ENCODE measurements at regions not wholly inside any gene's neighbourhood (a gene's known extent, or its start where the extent isn't known, plus 50 kb on each side); places are given as distances from the start of the nearest gene placed in this dataset.
A peak's percentile ranks its signal among the peaks of the same experiment; 100 is the strongest.

- Histone ChIP-seq H3K36me3 (ENCODE audit: control insufficient read depth in 3 of 3, insufficient read depth in 2 of 3, low read depth in 1 of 3, low read length in 3 of 3) (no peaks in the 10 kb centered on the region), H3K4me3 (ENCODE audit: low read depth in 1 of 3, low read length in 3 of 3) (no peak overlapping the region), H3K27ac (ENCODE audit: low read depth in 1 of 3, low read length in 2 of 3) (no peak overlapping the region), H3K4me1 (ENCODE audit: control insufficient read depth in 3 of 3, insufficient read depth in 2 of 3, low read depth in 1 of 3, low read length in 2 of 3) (no peaks in the 10 kb centered on the region), H3K9me3 (ENCODE audit: control insufficient read depth in 2 of 2, insufficient read depth in 1 of 2, low read depth in 1 of 2, low read length in 1 of 2) (no peaks in the 10 kb centered on the region), H3K27me3 (ENCODE audit: control insufficient read depth in 3 of 3, insufficient read depth in 3 of 3, low read length in 3 of 3) (no peaks in the 10 kb centered on the region)
- FAIRE-seq (no peak), DNase-seq (no peak)
- 74 to 82% (median 76%) methylated on average over 2 of the region's 2 CpGs for WGBS, 3 donors
Observed at GRCh38 chr3:27535809-27536392, 51.7 kb upstream of the SLC4A7 start.

- WGBS, 3 donors, result 45 to 63% (median 54%) methylated on average over 10 of the region's 10 CpGs
- no peaks in the 10 kb centered on the region for H3K27me3 ChIP-seq (ENCODE audit: control insufficient read depth in 3 of 3, insufficient read depth in 3 of 3, low read length in 3 of 3)
- no peaks in the 10 kb centered on the region for H3K36me3 ChIP-seq (ENCODE audit: control insufficient read depth in 3 of 3, insufficient read depth in 2 of 3, low read depth in 1 of 3, low read length in 3 of 3)
- no peak overlapping the region for H3K4me3 ChIP-seq (ENCODE audit: low read depth in 1 of 3, low read length in 3 of 3)
- H3K4me1 ChIP-seq (ENCODE audit: control insufficient read depth in 3 of 3, insufficient read depth in 2 of 3, low read depth in 1 of 3, low read length in 2 of 3), result no peaks in the 10 kb centered on the region
- H3K9me3 ChIP-seq (ENCODE audit: control insufficient read depth in 2 of 2, insufficient read depth in 1 of 2, low read depth in 1 of 2, low read length in 1 of 2), result no peaks in the 10 kb centered on the region
- no peak for FAIRE-seq
- peak overlapping the region in 2 of 3 donors; percentile 50 to 68 for H3K27ac ChIP-seq (ENCODE audit: low read depth in 1 of 3, low read length in 2 of 3)
- peak in 1 of 2 donors; percentile 28 for DNase-seq
Observed at GRCh38 chr3:27533718-27534573, 49.8 kb upstream of the SLC4A7 start.
